Stimulated activated CD4-positive, alpha-beta T cell treated with anti-CD3 and anti-CD28 coated beads, Interleukin-4, amount 100 ng/mL, for 4 hours (primary cell): ENCODE measurements at regions not wholly inside any gene's neighbourhood (a gene's known extent, or its start where the extent isn't known, plus 50 kb on each side); places are given as distances from the start of the nearest gene placed in this dataset.
"Not testable (repeated sequence)": the region's sequence is repeated elsewhere in the genome, so short reads cannot be mapped to it uniquely, and the experiment has no call there.

Experiments
- DNase-seq, 2 experiments: peaks; one replicate each; pipeline ENCODE4 v3.0.0-alpha.2; 2020

- DNase-seq = no peak
These were observed 49.8 kb downstream of the ABCC12 start for GRCh38 chr16:48105976-48106375.

GRCh38 chr16:48105456-48105855, 50.3 kb downstream of the ABCC12 start:
- DNase-seq = no peak

- no peak for DNase-seq
These were observed 52.2 kb downstream of the ABCC12 start for GRCh38 chr16:48103591-48103990.

GRCh38 chr16:48102083-48103008, 53.4 kb downstream of the ABCC12 start:
- DNase-seq = no peak

GRCh38 chr16:48101069-48101674, 54.6 kb downstream of the ABCC12 start:
- peak; percentile 35 to 42 for DNase-seq

GRCh38 chr16:48099455-48099854, 56.3 kb downstream of the ABCC12 start:
- no peak for DNase-seq

- DNase-seq = no peak
These were observed 57.3 kb downstream of the ABCC12 start for GRCh38 chr16:48098472-48098871.

GRCh38 chr16:48091117-48091516, 64.7 kb downstream of the ABCC12 start:
- no peak for DNase-seq

- no peak for DNase-seq
These were observed 66.6 kb downstream of the ABCC12 start for GRCh38 chr16:48089053-48089792.

- DNase-seq = no peak
These were observed 68.2 kb downstream of the ABCC12 start for GRCh38 chr16:48087639-48088038.

GRCh38 chr16:48086422-48086821, 69.4 kb downstream of the ABCC12 start:
- DNase-seq = no peak

GRCh38 chr16:48085729-48086128, 70.1 kb downstream of the ABCC12 start:
- DNase-seq = no peak

GRCh38 chr16:48084826-48085225, 71.0 kb downstream of the ABCC12 start:
- no peak for DNase-seq

GRCh38 chr16:48082516-48082915, 73.3 kb downstream of the ABCC12 start:
- DNase-seq = no peak

GRCh38 chr16:48081656-48082055, 74.1 kb downstream of the ABCC12 start:
- DNase-seq = no peak

GRCh38 chr16:48076455-48077012, 79.3 kb downstream of the ABCC12 start:
- DNase-seq = no peak

- DNase-seq = no peak
These were observed 80.4 kb downstream of the ABCC12 start for GRCh38 chr16:48075398-48075797.

GRCh38 chr16:48067388-48067787, 88.4 kb downstream of the ABCC12 start:
- no peak for DNase-seq

GRCh38 chr16:48064971-48065370, 90.8 kb downstream of the ABCC12 start:
- DNase-seq = no peak

GRCh38 chr16:48062681-48063080, 93.1 kb downstream of the ABCC12 start:
- no peak for DNase-seq

GRCh38 chr16:48059936-48060335, 95.9 kb downstream of the ABCC12 start:
- no peak for DNase-seq

- not testable (repeated sequence) for DNase-seq
These were observed 96.6 kb downstream of the ABCC12 start for GRCh38 chr16:48059190-48059589.

GRCh38 chr16:48057048-48057447, 98.7 kb downstream of the ABCC12 start:
- DNase-seq = no peak
